ENCODE measurements at regions not wholly inside any gene's neighbourhood (a gene's known extent, or its start where the extent isn't known, plus 50 kb on each side); places are given as distances from the start of the nearest gene placed in this dataset.
"Not testable (repeated sequence)": the region's sequence is repeated elsewhere in the genome, so short reads cannot be mapped to it uniquely, and the experiment has no call there.

DNA sequence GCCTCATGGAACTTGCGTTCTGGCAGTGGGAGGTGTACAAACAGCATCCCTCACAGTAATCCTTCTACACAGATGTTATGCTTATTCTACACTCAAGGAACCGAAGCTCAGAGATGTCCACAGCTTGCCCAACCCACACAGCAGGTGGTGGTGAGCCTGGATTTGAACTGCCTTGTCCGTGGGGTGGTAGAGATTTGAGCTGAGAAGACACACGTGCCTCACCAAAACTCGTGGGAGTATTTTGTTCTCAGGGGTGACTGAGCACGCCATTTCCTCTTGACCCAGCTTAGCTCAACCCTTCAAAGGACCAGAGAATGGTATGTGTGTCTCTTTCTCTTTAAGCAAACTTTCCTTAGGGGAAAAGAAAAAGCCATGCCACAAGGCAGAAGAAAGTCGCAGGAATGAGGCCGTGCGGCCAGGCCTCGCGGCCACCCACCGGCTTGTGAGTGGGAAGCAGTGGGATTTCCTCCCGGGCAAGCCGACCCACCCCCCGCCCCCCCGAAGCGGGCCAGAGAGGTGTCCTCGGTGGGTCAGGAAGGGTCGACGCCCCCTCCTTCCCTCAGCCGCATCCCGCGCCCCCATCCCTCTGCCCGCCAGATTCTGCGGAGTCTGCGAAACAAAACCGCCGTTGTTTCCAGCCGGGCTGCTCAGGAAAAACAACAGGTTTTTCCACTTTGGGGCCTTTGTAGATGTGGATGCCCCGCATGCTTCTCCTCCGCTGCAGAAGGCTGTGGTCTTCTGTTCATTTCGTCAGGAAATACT lies 123.8 kb upstream of the ZNF469 start:
- DNase-seq (ENCODE audit: low spot score); H3K27ac ChIP-seq; CTCF ChIA-PET; POLR2A ChIA-PET (ENCODE audit: low non-redundant PET): not testable (repeated sequence)

DNA sequence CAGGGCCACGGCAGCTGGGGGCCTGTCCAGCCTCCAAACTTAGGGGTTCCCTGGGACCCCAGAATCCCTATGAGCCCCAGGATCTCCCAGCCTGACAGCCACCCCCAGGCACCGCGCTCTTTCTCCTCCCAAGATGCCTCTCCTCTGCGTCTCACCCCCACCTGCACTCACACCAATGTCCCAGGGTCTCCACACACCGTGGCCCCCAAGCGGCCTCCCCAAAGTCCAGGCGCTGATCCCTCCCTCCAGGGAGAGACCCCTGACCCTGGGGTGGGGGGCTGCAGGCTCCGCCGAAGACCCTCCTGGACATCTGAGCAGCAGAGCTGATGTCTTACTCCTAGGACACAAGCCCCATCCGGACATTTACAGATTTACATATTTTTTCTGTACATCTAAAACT lies 123.2 kb upstream of the ZNF469 start:
- POLR2A ChIA-PET (ENCODE audit: low non-redundant PET); DNase-seq (ENCODE audit: low spot score); CTCF ChIA-PET; H3K27ac ChIP-seq: not testable (repeated sequence)

DNA sequence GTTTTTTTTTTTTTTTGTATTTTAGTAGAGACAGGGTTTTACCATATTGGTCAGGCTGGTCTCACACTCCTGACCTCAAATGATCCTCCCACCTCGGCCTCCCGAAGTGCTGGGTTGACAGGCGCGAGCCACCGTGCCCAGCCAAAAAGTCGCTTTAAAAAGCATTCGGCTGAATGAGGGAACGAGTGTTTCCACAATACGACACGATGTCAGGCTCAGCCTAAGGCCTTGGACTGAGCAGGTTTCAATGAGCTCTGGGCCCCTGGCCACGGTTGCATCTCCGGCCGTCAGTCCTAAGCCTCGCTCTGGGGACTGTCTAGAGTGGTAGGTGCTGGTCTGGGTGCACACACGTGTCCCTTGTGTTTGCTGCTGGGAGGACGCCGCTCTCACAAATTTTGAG lies 122.6 kb upstream of the ZNF469 start:
- CTCF ChIA-PET; POLR2A ChIA-PET (ENCODE audit: low non-redundant PET); DNase-seq (ENCODE audit: low spot score); H3K27ac ChIP-seq: not testable (repeated sequence)

DNA sequence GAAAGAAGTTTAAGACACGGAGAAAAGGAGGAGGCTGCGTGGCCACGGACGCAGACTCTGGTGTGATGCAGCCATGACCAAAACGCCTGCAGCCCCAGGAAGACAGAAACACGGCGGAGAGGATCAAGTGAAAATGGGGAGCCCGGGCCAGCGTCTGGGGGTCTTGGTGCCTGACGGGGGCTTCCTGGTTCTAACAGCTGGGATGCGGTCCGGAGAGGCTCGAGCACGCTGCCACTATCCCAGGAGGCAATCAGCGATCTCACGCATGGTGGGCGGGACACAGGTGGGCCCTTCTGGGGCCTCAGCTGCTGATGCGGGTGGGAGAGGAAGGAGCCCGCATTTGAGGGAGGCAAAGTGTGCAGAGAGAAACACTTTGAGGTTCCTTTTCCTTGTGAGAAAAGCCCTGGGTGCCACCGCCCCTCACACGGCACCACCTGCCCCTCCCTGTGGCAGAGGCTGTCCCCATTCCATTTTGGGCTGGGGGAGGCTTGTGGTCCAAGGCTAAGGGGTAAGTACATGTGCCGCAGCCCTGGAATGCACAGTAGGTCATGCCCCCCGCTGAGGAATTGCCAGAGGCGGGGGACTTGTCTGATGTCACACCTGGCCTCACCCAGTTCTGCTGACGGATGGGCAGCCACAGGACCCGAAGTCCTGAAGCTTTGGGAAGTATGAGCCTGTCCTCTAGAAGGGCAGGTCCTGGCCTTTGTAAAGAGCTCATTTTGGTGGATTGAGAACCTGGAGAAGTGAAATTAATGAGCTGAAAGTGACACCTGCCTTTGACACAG lies 121.7 kb upstream of the ZNF469 start:
- POLR2A ChIA-PET (ENCODE audit: low non-redundant PET); DNase-seq (ENCODE audit: low spot score); H3K27ac ChIP-seq; CTCF ChIA-PET: not testable (repeated sequence)

DNA sequence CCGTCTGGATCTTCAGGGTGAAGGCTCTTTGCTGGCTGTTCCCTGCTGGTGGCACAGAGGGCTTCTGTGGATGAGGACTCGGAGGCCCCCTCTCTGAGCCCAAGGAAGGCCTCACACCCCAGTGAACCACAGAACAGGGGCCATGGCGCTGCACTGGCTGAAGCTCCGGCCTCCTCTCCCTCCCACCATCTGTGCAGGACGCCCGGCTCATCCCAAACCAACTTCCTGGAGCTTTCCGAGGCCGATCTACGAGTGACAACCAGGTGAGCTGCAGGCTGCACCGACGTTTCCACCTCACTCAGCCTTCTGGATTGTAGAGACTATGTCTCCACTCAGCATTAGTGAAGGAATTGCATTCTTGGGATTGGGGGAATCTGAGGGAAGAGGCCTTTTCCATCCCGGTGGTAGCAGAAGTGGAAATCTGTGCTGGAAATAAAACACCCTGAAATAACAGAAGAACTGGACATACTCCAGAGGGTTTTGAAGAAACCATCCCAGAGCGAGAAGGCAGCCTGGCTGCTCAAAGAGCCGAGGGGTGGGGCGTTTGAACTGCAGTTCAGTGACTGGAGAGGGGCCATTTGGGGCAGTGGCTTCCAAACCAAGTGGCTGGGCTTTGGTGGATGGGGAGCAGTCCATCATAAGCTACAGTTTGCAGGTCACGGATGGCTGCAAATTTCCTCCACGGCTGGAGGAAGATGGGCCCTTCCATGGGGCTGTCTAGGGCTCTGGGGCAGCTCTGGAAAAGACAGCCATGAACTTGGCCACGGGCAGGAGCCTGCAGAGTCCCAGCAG lies 120.7 kb upstream of the ZNF469 start:
- POLR2A ChIA-PET (ENCODE audit: low non-redundant PET); H3K27ac ChIP-seq; DNase-seq (ENCODE audit: low spot score); CTCF ChIA-PET: not testable (repeated sequence)

DNA sequence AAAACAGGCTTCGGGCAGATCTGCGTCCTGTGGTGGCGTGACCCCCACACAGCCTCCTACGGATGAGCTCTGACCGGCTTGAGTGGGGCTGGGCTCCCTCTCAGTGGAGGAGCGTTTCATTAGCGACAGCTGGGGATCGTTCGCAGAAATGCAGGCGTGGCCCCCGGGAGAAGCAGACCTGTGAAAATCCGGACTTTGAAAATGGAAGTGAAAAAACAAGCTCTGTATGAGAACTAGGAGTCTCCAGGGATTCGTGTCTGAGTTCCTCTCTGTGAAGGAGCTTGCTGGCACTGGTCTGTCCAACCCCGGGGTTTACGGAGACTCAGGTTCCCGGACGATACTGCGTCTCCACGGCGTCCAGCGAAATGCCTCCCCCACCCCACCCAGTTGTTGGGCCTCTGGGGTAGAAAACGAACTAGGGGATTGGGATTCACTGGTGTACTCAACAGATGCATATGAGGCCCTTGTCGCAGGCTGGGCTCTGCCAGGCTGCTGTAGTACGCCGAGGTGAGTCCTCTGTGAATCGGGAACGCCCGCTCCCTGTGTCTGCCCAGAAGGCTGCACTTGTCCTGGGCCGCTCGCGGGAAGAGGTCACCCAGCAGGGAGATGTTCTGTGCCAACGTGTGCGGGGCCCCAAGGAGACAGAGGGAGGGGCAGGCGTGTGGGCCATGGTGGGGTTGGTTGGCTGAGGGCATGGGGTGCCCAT lies 119.7 kb upstream of the ZNF469 start:
- H3K27ac ChIP-seq; POLR2A ChIA-PET (ENCODE audit: low non-redundant PET); CTCF ChIA-PET; DNase-seq (ENCODE audit: low spot score): not testable (repeated sequence)

DNA sequence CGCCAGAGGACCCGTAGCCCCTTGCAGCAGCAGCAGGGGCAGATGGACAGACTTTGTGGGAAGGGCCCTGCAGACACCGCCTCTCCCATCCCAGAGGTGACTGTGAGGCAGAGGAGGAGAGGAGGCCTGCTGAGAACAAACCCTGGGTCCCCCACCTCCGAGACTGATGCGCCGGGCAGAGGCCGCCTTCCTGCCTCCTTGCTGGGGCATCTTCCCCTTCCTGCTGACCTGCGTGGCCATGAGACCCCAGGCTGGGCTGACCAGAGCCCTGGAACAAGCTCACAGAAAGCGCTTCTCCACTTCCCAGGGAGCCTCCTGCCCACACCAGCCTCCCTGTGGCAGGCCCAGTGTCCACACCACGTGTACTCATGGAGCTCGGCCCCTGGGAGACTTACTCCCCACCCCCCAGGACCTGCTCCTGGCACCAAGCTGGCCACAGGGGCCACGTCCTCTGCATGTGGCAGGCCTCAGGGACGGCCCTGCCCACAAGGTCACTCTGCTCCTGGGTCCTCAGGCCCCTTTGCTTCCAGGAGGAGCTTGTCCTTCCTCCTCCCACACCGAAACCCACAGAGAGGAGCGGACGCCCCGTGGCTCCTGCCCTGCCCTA lies 119.0 kb upstream of the ZNF469 start:
- POLR2A ChIA-PET (ENCODE audit: low non-redundant PET); CTCF ChIA-PET; DNase-seq (ENCODE audit: low spot score); H3K27ac ChIP-seq: not testable (repeated sequence)

DNA sequence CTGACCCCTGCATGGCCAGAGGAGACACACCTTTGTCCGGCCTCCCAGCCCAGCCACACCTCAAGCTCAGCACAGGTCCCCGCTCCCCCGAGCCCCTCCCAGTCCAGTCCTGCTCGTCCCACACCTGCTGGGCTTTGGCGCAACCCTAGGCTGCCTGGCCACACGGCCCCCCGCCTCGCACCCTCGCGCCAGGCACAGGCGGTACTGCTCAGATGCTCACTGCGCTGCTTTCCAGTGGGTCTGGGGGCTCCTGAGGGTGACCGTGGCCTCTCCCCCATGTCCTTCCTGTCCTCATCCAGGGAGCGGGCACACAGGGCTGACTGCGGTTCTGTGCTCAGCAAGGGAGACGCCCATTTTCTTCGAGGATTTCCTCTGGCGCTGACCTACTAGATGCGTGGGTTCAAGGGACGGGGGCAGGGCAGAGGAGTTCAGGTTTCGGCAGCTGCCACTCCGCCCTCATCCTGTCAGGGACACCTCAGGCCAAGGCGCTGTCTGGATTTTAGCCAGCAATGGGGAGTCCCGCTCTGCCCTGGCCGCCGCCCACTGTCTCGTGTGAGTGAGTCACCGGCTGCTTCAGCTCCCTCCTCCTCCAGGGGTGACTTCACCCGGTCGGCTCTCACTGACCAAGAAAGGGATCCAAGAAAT lies 118.0 kb upstream of the ZNF469 start:
- POLR2A ChIA-PET (ENCODE audit: low non-redundant PET): interaction anchor here (0.6 kb wide), 1 partner anchor 138 kb away, joined by 4 read pairs; no protein-coding TSS in a partner anchor
- DNase-seq (ENCODE audit: low spot score): peak; percentile 79
- CTCF ChIA-PET: interaction anchor here (0.6 kb wide), 1 partner anchor 20 kb away, joined by 3 read pairs; no protein-coding TSS in a partner anchor
- TF ChIP-seq, protein P1, sequence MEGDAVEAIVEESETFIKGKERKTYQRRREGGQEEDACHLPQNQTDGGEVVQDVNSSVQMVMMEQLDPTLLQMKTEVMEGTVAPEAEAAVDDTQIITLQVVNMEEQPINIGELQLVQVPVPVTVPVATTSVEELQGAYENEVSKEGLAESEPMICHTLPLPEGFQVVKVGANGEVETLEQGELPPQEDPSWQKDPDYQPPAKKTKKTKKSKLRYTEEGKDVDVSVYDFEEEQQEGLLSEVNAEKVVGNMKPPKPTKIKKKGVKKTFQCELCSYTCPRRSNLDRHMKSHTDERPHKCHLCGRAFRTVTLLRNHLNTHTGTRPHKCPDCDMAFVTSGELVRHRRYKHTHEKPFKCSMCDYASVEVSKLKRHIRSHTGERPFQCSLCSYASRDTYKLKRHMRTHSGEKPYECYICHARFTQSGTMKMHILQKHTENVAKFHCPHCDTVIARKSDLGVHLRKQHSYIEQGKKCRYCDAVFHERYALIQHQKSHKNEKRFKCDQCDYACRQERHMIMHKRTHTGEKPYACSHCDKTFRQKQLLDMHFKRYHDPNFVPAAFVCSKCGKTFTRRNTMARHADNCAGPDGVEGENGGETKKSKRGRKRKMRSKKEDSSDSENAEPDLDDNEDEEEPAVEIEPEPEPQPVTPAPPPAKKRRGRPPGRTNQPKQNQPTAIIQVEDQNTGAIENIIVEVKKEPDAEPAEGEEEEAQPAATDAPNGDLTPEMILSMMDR (conservative IDR thresholded peaks at IDR 0.05; ENCODE audit: low read depth): no peak
- H3K27ac ChIP-seq: peak overlapping the region; percentile 64

DNA sequence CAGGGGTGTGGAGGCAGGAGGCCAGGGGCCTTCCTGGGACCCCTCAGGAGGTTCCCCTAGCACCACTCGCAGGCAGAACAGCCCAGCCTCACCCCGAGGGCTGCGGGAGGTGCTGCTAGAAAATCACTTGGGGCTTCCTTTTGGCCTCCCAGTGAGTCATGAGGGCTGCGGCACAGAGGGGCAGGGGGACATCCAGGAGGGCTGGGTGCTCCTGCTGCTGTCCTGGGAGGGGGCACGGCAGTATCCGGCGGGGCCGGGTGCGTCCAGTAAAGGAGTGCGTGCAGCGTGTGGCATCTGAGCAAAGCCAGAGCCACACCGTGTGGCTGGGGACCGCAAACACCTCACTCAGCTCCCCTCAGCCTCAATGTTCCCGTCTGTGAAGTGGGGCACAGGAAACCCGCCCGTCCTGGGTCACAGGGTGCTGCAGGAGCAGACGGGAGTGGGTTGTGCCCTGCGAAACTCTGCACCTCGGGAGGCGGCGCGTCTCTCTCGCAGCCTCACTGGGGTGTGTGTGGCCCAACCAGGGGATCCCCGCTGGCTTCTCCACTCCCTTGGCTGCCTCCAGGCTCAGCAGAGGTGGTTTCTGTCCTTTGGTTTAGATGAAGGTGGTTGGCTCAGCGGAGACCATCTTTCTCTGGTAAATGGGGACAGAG lies 117.3 kb upstream of the ZNF469 start:
- H3K27ac ChIP-seq: peak overlapping the region; percentile 64
- CTCF ChIA-PET; DNase-seq (ENCODE audit: low spot score); POLR2A ChIA-PET (ENCODE audit: low non-redundant PET): not testable (repeated sequence)

DNA sequence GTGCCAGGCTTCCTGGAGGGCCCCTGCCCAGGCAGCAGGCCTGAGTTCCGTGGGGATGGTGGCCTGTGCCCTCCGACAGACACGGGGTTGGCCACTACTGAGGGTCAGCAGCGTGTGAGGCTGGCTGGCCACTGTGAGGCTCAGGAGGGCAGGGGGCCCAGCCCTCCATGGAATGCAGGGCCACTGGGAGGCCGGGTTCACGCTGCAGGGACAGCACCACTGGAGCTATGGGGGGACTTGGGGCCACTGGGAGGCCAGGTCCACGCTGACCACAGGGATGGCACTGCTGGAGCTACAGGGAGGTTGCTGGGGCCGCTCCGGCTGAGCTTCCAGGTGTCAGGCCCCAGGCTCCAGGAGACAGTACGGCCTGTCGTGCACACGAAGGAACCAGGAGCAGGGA lies 116.7 kb upstream of the ZNF469 start:
- DNase-seq (ENCODE audit: low spot score); POLR2A ChIA-PET (ENCODE audit: low non-redundant PET); H3K27ac ChIP-seq; CTCF ChIA-PET: not testable (repeated sequence)

DNA sequence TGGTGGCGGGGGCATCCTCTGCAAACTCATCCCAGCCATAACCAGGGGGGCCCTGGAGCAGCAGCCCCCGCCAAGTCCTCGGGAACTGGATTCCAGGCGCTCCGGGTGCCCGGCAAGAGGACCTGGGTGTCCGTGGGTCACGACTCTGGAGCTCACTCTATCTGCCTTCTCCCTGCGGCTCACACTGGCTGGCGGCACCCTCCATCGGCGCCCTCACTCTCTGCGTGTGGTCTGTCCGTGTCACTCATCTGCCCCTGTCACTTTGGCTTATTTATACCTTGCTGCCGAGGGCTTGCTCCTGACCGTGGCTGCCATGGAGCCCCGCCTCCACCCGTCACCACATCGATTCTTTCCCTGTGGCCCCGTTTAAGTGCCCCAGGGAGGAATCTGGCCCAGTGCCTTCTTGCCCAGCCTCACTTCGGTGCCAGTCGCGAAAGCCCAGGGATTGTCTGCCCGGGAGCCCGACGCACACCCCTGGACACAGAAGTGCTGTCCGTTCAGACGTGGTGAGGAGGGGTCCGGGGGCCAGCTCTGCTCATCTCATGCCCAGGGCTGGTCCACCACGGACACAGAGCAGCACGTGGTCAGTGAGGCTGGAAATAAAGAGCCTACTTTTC lies 115.7 kb upstream of the ZNF469 start:
- DNase-seq (ENCODE audit: low spot score); CTCF ChIA-PET; H3K27ac ChIP-seq; POLR2A ChIA-PET (ENCODE audit: low non-redundant PET): not testable (repeated sequence)

DNA sequence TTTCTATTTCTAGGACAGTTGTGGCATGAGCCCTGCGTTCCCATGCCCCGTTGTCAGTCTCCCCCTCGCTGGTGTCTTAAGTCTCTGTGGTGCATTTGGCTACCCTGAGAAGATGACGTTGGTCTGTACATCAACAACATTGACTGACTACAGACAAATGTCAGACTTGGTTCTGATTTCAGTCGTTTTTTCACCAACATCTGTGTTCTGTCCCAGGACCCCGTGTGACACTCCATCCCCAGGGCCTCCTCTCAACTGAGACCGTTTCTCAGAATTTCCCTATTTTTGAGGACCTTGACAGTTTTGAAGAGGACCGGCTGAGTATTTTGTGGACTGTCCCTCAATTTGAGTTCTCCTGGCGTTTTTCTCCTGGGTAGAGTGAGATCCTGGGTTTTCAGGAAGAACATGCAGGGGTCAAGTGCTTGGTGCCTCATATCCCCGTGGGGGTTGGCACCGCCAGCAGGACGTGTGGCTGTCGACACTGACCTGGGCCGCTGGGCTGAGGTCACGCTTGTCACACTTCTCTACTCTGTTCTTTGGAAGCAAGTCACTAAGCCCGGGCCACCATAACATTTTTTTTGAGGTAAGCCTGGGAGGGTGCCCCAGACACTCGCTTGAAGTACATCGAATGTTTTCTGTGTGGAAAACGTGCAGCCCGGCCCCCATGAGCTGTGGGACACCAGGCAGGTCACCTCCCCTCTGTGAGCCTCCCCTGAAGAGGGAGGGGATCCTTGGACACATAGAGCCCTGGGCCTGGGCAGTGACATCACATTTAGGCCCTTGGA lies 114.4 kb upstream of the ZNF469 start:
- POLR2A ChIA-PET (ENCODE audit: low non-redundant PET); H3K27ac ChIP-seq; CTCF ChIA-PET; DNase-seq (ENCODE audit: low spot score): not testable (repeated sequence)

DNA sequence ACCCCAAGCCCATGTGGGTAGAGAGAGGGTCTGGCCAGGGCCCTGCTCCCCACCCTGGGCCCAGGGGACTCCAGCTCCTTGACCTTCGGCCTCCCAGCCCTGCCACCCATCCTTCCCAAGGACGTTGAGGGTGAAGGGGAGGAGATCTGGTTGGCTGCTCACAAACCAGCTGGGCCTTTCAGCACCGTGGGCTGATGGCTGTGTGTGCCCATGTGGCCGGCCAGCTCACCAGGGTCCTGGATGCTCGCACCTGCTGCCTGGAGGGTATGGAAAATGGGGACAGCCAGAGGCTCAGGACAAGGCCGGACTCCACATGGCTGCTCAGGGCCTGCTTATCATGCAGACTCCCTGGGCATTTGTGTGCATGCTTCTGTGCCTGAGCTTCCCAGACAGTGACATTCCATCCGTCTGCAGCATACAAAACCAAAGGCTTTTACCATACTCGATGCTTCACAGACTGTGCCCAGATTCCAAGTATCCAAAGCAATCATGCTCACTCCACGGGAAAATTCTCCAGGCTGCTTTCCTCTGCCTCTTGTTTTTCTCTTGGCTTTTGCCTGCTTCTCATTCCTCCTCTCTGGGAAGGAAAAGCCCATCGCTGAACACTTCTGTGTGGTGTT lies 112.5 kb upstream of the ZNF469 start:
- CTCF ChIA-PET: interaction anchor here (0.6 kb wide), 1 partner anchor 113 kb away, joined by 4 read pairs; the partner anchor contains the start of gene ZNF469
- POLR2A ChIA-PET (ENCODE audit: low non-redundant PET): not testable (repeated sequence)

More for the DNA sequence above, 112.5 kb upstream of the ZNF469 start:
- not testable (repeated sequence) for DNase-seq (ENCODE audit: low spot score); H3K27ac ChIP-seq

All from RWPE1 (cell line).